ENCODE measurements at regions not wholly inside any gene's neighbourhood (a gene's known extent, or its start where the extent isn't known, plus 50 kb on each side); places are given as distances from the start of the nearest gene placed in this dataset.

GRCh38 chr5:158007336-158007735 lies 148.4 kb upstream of the CLINT1 start (continued):
- TF ChIP-seq MEF2A (IDR thresholded peaks at IDR 0.05; ENCODE audit: insufficient read depth, low read depth, low read length) (no peak), GATAD2B (conservative IDR thresholded peaks at IDR 0.05; ENCODE audit: low read depth) (no peak), SMAD5 (IDR thresholded peaks at IDR 0.05; ENCODE audit: low read depth) (no peak), MEF2B (IDR thresholded peaks at IDR 0.05; ENCODE audit: partially characterized antibody, poor library complexity, severe bottlenecking) (no peak)

DNA sequence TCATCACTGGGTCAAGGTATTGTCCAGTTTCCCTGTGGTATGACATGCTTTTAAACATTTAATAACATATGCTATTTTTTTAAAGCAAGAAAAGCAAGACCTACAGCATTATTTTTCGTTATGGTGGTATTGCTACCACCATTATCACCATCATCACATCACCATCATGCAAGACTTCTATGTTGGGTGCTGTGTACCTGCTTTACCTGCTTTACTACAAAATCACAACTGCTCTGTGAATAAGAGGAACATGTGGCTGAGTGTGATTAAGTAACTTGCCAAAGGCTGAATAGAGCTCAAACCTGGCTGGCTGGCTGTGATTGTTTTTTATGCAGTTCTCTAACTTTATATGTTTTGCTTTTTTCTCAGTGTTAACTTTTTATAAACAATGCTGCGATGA lies 140.8 kb upstream of the CLINT1 start:
- ChIA-PET POLR2A (interaction anchor here (0.6 kb wide), 1 partner anchor 594 kb away, joined by 3 read pairs; no protein-coding TSS in a partner anchor), SMC1A (ENCODE audit: uncharacterized antibody, unreplicated experiment) (no interaction called here), RAD21 (ENCODE audit: unreplicated experiment) (no interaction called here), CTCF (no interaction called here)
- no peak overlapping the region for H3K9ac ChIP-seq (ENCODE audit: control insufficient read depth, insufficient read depth, low read length)
- no peak overlapping the region for H3K4me2 ChIP-seq (ENCODE audit: control insufficient read depth, insufficient read depth)
- no peak overlapping the region for H2AFZ ChIP-seq (ENCODE audit: control insufficient read depth, low read depth, low read length)
- no peaks in the 10 kb centered on the region for H3K4me1 ChIP-seq (ENCODE audit: control insufficient read depth, insufficient read depth, low read length)
- H3K9me3 ChIP-seq (replicated peaks; ENCODE audit: control insufficient read depth, insufficient read depth, low read length) = no peaks in the 10 kb centered on the region
- intact Hi-C loops (cut with micrococcal nuclease; ENCODE audit: unreplicated experiment) (no loop called here), in situ Hi-C loops (cut with MboI) (no loop called here)
- H3K27ac ChIP-seq (ENCODE audit: control insufficient read depth, insufficient read depth) = no peak overlapping the region
- H3K4me3 ChIP-seq = no peak overlapping the region
- H3K36me3 ChIP-seq (ENCODE audit: control insufficient read depth in 2 of 2, insufficient read depth in 2 of 2, low read length in 1 of 2) = no peaks in the 10 kb centered on the region
- DNase-seq (ENCODE audit: low read depth, low spot score) (no peak), ATAC-seq (no peak), FAIRE-seq (no peak)
- no TSS peak for BruUV-seq (replicated peaks)
- no peak for TF ChIP-seq RCOR1 (conservative IDR thresholded peaks at IDR 0.05; ENCODE audit: low read depth, low read length)
- H3K27me3 ChIP-seq (replicated peaks in 1 of 2; ENCODE audit: control insufficient read depth in 2 of 2, insufficient read depth in 2 of 2, low read length in 1 of 2) = no peaks in the 10 kb centered on the region
- WGBS (ENCODE audit: insufficient coverage, insufficient replicate concordance, low lambda C conversion rate, missing lambda C conversion rate) = 47% methylated on average over 2 of the region's 2 CpGs
- no peaks in the 10 kb centered on the region for H4K20me1 ChIP-seq (ENCODE audit: control insufficient read depth, insufficient read depth)
- no peaks in the 10 kb centered on the region for H3K79me2 ChIP-seq (ENCODE audit: control insufficient read depth, insufficient read depth, low read length)

- RAD21 ChIA-PET (ENCODE audit: unreplicated experiment) = interaction anchor here (0.6 kb wide), 1 partner anchor 697 kb away, joined by 3 read pairs; no protein-coding TSS in a partner anchor
- intact Hi-C loops (cut with micrococcal nuclease; ENCODE audit: unreplicated experiment) = no loop called here
- no peak for TF ChIP-seq SMARCA5 (IDR thresholded peaks at IDR 0.05)
- no peak for TF ChIP-seq DPF2 (IDR thresholded peaks at IDR 0.05)
- TF ChIP-seq, protein P1, sequence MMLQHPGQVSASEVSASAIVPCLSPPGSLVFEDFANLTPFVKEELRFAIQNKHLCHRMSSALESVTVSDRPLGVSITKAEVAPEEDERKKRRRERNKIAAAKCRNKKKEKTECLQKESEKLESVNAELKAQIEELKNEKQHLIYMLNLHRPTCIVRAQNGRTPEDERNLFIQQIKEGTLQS (IDR thresholded peaks at IDR 0.05; ENCODE audit: borderline replicate concordance, extremely low read depth, low read depth, low read length) = no peak
- TF ChIP-seq SMAD5 (IDR thresholded peaks at IDR 0.05; ENCODE audit: low read depth) = no peak
- no peak for TF ChIP-seq RELA (IDR thresholded peaks at IDR 0.05; ENCODE audit: borderline replicate concordance, partially characterized antibody)
- TF ChIP-seq SIX5 (IDR thresholded peaks at IDR 0.05; ENCODE audit: low read depth, low read length, severe bottlenecking) = no peak
- no peak for TF ChIP-seq NR2F1 (conservative IDR thresholded peaks at IDR 0.05)
- no peak for TF ChIP-seq USF1 (IDR thresholded peaks at IDR 0.05; ENCODE audit: borderline replicate concordance, extremely low read length, insufficient read depth, low read depth, low read length)
- TF ChIP-seq RFX5 (IDR thresholded peaks at IDR 0.05; ENCODE audit: low read depth, low read length) = no peak
- no peak for TF ChIP-seq ZSCAN29 (IDR thresholded peaks at IDR 0.05)
Observed at GRCh38 chr5:157997991-157998504, 139.1 kb upstream of the CLINT1 start.

More at GRCh38 chr5:157997991-157998504, 139.1 kb upstream of the CLINT1 start:
- Histone ChIP-seq H3K27me3 (replicated peaks in 1 of 2; ENCODE audit: control insufficient read depth in 2 of 2, insufficient read depth in 2 of 2, low read length in 1 of 2) (no peaks in the 10 kb centered on the region), H4K20me1 (ENCODE audit: control insufficient read depth, insufficient read depth) (no peaks in the 10 kb centered on the region), H3K36me3 (ENCODE audit: control insufficient read depth in 2 of 2, insufficient read depth in 2 of 2, low read length in 1 of 2) (no peaks in the 10 kb centered on the region), H3K4me1 (ENCODE audit: control insufficient read depth, insufficient read depth, low read length) (no peaks in the 10 kb centered on the region), H3K9me3 (replicated peaks; ENCODE audit: control insufficient read depth, insufficient read depth, low read length) (no peaks in the 10 kb centered on the region), H3K4me3 (no peak overlapping the region), H3K9ac (ENCODE audit: control insufficient read depth, insufficient read depth, low read length) (no peak overlapping the region), H3K4me2 (ENCODE audit: control insufficient read depth, insufficient read depth) (no peak overlapping the region), H3K27ac (ENCODE audit: control insufficient read depth, insufficient read depth) (no peak overlapping the region), H3K79me2 (ENCODE audit: control insufficient read depth, insufficient read depth, low read length) (no peaks in the 10 kb centered on the region), H2AFZ (ENCODE audit: control insufficient read depth, low read depth, low read length) (no peak overlapping the region)
- ATAC-seq = no peak
- no peak for DNase-seq (ENCODE audit: low read depth, low spot score)
- POLR2A ChIA-PET = no interaction called here
- in situ Hi-C loops (cut with MboI) = no loop called here
- FAIRE-seq = no peak
- SMC1A ChIA-PET (ENCODE audit: uncharacterized antibody, unreplicated experiment) = no interaction called here
- WGBS (ENCODE audit: insufficient coverage, insufficient replicate concordance, low lambda C conversion rate, missing lambda C conversion rate) = 53% methylated on average over 8 of the region's 8 CpGs
- CTCF ChIA-PET = interaction anchor here (0.9 to 3.8 kb wide), 2 partner anchors 49 to 235 kb away, joined by 3 to 25 read pairs; no protein-coding TSS in a partner anchor
- no TSS peak for BruUV-seq (replicated peaks)
